Brain microvascular endothelial cell (primary cell): ENCODE measurements at regions not wholly inside any gene's neighbourhood (a gene's known extent, or its start where the extent isn't known, plus 50 kb on each side); places are given as distances from the start of the nearest gene placed in this dataset.

ENCODE experiments used
- DNase-seq: peaks from one replicate; pipeline ENCODE4 v3.0.0-alpha.2; 2020
- H3K27ac ChIP-seq: fragments of 250-450 bp; sonication (Bioruptor Pico); 2 replicates; pipeline ENCODE4 v1.5.1; 2020; ENCODE audit warnings: mild to moderate bottlenecking, moderate library complexity
- H3K27me3 ChIP-seq: fragments of 250-450 bp; sonication (Bioruptor Pico); replicated peaks from 2 replicates; pipeline ENCODE4 v1.5.1; 2020; ENCODE audit warnings: mild to moderate bottlenecking
- H3K36me3 ChIP-seq: fragments of 250-450 bp; sonication (Bioruptor Pico); replicated peaks from 2 replicates; pipeline ENCODE4 v1.5.1; 2020; ENCODE audit warnings: mild to moderate bottlenecking
- H3K4me3 ChIP-seq: 2 replicates; pipeline ENCODE4 v1.5.1; 2011; ENCODE audit warnings: low read depth, mild to moderate bottlenecking, control low read depth, low read length, moderate library complexity
- CTCF ChIP-seq: IDR thresholded peaks from 2 replicates; pipeline ENCODE4 v1.5.1; 2011; ENCODE audit warnings: low read depth, mild to moderate bottlenecking, moderate library complexity, low read length, control low read depth, inconsistent platforms; ENCODE audit errors: missing control alignments
- in situ Hi-C: cut with HindIII; loops from 2 replicates; pipeline ENCODE4 v1.10.0; 2017; ENCODE audit warnings: low sequenced_read_pairs, low pct_ligation_motif_present

- Histone ChIP-seq H3K27ac (no peak overlapping the region), H3K36me3 (no peaks in the 10 kb centered on the region), H3K27me3 (no peaks in the 10 kb centered on the region), H3K4me3 (no peak overlapping the region)
- no peak for DNase-seq
- TF ChIP-seq CTCF, result no peak
- in situ Hi-C loops, result no loop called here
Measured at GRCh38 chr15:91524534-91524933, 329.0 kb upstream of the SLCO3A1 start.

DNA sequence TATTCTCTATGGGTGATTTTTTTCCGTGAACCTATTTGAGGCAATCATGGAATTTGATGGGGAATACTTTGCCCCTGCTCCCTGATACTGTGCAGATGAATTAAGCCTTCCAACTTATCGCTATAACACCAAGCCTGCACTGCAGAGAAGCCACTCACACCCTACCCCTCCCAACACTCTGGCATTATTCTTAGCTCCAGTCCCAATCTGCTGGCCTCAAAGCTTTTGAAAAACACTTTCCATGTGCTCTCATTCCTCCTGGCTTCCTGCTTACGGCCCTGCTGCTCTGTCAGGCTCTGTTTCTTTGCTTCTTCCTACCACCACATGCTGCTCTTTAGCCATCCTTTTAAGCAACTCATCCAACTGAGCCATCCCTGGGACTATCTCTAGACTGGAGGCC, 327.8 kb upstream of the SLCO3A1 start:
- no peak overlapping the region for H3K4me3 ChIP-seq
- DNase-seq, result no peak
- no peak overlapping the region for H3K27ac ChIP-seq
- in situ Hi-C loops, result no loop called here
- no peaks in the 10 kb centered on the region for H3K27me3 ChIP-seq
- no peaks in the 10 kb centered on the region for H3K36me3 ChIP-seq
- no peak for TF ChIP-seq CTCF

GRCh38 chr15:91526424-91526823, 327.1 kb upstream of the SLCO3A1 start:
- no peak for DNase-seq
- no peak overlapping the region for H3K4me3 ChIP-seq
- H3K27ac ChIP-seq, result no peak overlapping the region
- no peak for TF ChIP-seq CTCF
- in situ Hi-C loops, result no loop called here
- H3K27me3 ChIP-seq, result no peaks in the 10 kb centered on the region
- no peaks in the 10 kb centered on the region for H3K36me3 ChIP-seq

- H3K27ac ChIP-seq, result no peak overlapping the region
- H3K27me3 ChIP-seq, result no peaks in the 10 kb centered on the region
- no peak overlapping the region for H3K4me3 ChIP-seq
- no peak for DNase-seq
- in situ Hi-C loops, result no loop called here
- H3K36me3 ChIP-seq, result no peaks in the 10 kb centered on the region
- TF ChIP-seq CTCF, result no peak
Measured at GRCh38 chr15:91528801-91529200, 324.7 kb upstream of the SLCO3A1 start.

GRCh38 chr15:91529534-91529933, 324.0 kb upstream of the SLCO3A1 start:
- Histone ChIP-seq H3K27me3 (no peaks in the 10 kb centered on the region), H3K4me3 (no peak overlapping the region), H3K27ac (no peak overlapping the region), H3K36me3 (no peaks in the 10 kb centered on the region)
- no peak for TF ChIP-seq CTCF
- DNase-seq, result no peak
- in situ Hi-C loops, result no loop called here

DNA sequence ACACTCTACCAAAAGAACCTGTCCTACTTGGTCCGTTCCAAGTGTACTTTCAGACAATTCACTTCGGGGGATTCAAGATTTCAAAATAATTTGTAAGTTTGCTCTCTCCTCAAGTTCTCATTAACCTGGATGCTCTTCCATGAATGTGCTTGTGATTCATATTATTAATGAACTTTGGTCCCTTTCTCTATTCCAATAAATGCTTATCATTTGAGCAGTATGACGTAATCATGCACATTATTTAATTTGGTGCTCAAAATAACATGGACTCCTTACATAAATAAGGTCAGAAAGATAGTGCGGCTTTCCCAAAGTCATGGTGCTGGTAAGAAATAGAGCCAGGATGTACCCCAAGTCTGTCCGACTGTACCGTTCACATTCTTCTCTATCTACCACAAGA, 323.2 kb upstream of the SLCO3A1 start:
- Histone ChIP-seq H3K4me3 (no peak overlapping the region), H3K36me3 (no peaks in the 10 kb centered on the region), H3K27ac (no peak overlapping the region), H3K27me3 (no peaks in the 10 kb centered on the region)
- in situ Hi-C loops, result no loop called here
- TF ChIP-seq CTCF, result no peak
- DNase-seq, result no peak
